Suppressor macrophage treated with lipopolysaccharide for 1 hour (primary cell): ENCODE measurements at regions not wholly inside any gene's neighbourhood (a gene's known extent, or its start where the extent isn't known, plus 50 kb on each side); places are given as distances from the start of the nearest gene placed in this dataset.
"Not testable (repeated sequence)": the region's sequence is repeated elsewhere in the genome, so short reads cannot be mapped to it uniquely, and the experiment has no call there.

Experiments used
- DNase-seq, 3 donors: peaks; one replicate each; pipeline ENCODE4 v3.0.0-alpha.2; 2020 to 2022

DNA sequence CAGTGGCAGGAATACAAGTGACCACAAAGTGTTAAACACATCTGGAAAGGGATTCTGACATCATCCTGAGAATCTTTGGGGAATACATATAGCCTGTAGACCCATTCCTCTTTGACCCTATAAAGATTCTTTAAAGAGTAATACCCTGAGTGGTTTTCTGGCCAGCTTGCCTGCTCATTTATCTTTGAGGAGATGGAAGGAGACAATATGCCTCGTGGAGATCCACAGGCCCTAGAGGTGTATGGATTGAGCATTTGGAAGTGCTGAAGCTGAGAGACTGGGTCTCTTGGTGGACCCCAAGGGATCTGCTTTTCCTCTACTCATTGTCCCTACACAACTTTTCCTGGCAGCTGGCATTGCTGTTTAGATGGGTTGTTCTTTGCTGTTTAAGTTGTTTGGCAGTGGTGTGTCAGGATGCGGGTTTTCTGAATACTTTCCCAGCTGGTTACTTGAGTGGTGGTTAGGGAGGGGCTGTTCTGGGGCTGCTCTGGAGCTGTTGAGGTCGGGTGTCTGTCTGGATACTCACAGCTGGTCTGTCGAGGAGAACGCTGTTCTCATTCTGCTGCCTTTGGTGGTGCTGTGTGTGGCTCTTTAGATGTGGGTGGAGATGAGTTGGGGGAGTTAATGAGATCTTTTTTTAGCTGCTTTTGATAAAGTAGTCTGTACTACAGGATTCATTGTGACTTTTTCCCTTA, 50.1 kb upstream of the FAM72C start:
- not testable (repeated sequence) for DNase-seq
